ENCODE measurements at regions not wholly inside any gene's neighbourhood (a gene's known extent, or its start where the extent isn't known, plus 50 kb on each side); places are given as distances from the start of the nearest gene placed in this dataset.

GRCh38 chr12:31227401-31227981 is 98.5 kb downstream of the SINHCAF start:
- no peak for DNase-seq (ENCODE audit: low spot score)
- H3K27ac ChIP-seq, result no peak overlapping the region
- no peak overlapping the region for H3K4me3 ChIP-seq
- TF ChIP-seq CTCF (IDR thresholded peaks at IDR 0.05), result no peak

DNA sequence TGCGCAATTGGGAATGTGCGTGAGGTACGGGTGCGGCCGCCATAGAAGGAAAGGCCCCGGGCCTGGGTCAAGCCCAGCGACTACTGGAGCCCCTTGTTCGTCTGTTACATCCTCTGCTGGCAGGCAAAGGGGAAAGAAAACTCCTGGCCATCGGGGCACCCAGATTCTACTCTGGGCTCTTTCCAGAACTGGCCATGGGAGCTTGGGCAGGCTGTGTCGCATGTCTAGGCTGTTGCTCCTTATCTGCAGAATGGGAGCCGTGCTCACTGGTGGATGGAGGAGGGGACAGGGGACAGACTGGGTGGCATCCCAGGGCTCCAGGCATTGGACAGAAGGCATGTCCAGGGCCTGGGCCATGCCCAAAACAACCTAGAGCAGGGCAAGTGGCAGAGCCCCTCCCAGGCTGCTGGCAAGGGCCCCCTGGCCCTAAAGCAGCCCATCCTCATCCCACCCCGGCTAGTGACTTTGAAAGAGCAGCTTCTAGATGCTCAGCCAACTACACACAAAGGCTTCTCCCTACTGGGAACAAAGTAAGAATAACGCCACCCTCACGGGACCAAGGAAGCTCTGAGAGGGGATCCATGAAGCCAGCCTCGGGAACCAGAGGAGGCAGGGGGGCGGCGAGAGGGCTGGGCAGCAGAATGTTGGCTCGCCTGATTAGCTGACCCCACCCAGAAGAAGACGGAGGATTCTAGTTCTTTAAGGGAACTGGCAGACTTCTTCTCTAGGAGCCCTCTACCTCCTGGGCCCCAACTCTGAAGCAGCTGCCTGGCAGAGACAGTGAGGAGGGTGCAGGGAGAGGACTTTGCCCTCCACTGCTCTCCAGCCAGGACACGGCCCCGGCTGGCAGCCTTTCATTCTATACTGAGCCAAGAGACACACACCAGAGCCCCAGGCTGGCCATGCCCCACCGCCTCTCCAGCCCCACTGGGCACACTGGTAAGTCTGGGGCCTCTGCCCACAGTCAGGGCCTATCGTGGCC is 96.8 kb downstream of the SINHCAF start:
- Histone ChIP-seq H3K27ac (peak overlapping the region; percentile 0 to 20), H3K4me3 (no peak overlapping the region)
- TF ChIP-seq CTCF (IDR thresholded peaks at IDR 0.05), result no peak
- DNase-seq (ENCODE audit: low spot score), result no peak

DNA sequence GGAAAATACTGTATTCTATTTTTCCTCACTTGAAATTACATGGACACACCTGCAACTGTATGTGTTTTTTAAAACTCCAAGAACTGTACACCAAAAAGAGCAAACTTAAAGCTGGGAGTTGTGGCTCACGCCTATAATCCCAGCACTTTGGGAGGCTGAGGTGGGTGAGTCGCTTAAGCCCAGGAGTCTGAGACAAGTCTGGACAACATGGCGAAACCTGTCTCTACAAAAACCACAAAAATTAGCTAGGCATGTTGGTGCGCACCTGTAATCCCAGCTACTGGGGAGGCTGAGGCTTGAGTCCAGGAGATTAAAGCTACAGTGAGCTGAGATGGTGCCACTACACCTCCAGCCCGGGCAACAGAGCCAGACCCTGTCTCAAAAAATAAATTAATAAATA is 95.9 kb downstream of the SINHCAF start:
- H3K4me3 ChIP-seq, result no peak overlapping the region
- no peak for DNase-seq (ENCODE audit: low spot score)
- TF ChIP-seq CTCF (IDR thresholded peaks at IDR 0.05), result no peak
- no peak overlapping the region for H3K27ac ChIP-seq

Measured in coronary artery (tissue), 2 donors.